HG02759 (cell line): ENCODE measurements at regions not wholly inside any gene's neighbourhood (a gene's known extent, or its start where the extent isn't known, plus 50 kb on each side); places are given as distances from the start of the nearest gene placed in this dataset.
"Not testable (repeated sequence)": the region's sequence is repeated elsewhere in the genome, so short reads cannot be mapped to it uniquely, and the experiment has no call there.

Source experiments
- ATAC-seq: cut with Tn5 transposase; IDR thresholded peaks from one replicate; pipeline ENCODE4 v1.9.1; 2021; ENCODE audit warnings: mild to moderate bottlenecking, moderate library complexity; ENCODE audit not compliant: unreplicated experiment

DNA sequence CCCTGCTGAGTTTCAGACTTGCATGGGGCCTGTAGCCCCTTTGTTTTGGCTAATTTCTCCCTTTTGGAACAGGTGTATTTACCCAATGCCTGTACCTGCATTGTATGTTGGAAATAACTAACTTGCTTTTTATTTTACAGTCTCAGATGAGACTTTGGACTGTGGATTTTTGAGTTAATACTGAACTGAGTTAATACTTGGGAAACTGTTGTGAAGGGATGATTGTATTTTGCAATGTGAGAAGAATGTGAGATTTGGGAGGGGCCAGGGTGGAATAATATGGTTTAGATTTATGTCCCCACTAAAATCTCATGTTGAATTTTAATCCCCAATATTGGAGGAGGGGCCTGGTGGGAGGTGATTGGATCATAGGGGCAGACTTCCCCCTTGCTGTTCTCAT is 99.1 kb upstream of the IRAK1BP1 start:
- ATAC-seq: no peak

DNA sequence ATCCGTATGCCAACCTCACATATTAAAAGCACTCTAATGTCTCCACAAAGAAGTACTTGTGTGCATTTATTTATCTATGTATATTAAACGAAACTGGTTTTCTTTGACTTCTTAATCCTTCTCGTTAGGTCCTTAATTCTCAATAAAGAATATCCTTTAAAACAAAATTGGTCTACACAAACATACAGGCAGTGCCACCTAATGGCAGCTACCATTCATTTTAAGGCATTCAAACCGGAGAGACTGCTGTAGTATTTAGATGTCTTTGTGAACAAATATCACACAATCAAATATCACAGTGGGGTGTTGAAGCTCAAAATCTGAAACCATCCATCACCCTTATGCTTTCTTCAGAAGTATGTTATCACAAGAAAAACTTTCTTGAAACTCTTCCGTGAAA is 96.6 kb upstream of the IRAK1BP1 start:
- ATAC-seq: no peak

DNA sequence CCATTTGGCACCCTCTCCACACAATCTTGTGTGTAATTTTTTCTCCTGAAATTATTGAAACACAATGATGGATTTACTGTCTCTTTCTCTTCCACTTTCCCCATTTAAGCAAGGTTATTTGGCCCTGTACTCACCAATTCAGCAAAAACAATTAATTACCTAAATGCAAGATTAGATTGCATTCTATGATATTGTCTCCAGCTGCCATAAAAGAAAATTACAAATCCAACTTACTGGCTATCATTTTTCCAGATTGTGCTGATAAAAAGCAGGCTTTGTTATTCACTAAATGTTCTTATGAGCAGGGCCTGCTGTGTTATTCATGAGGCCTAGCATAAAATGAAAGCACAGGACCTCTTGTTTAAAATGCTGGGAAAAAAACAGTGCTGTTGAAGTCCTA is 95.8 kb upstream of the IRAK1BP1 start:
- no peak for ATAC-seq

DNA sequence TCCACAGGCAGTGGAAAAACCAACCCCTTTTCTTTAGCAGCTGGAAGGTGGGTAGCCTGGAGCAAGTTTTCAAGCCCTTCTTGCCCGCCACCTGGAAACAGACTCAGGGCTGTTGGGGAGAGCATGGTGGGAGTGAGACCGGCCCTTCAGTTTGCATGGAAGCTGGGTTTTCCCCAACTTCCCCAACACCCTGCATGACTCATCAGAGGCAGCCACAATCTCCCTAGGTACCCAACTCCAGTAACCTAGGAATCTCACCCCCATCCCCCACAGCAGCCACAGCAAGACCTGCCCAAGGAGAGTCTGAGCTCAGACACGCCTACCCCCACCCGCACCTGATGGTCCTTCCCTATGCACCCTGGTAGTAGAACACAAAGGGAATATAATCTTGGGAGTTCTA is 86.3 kb upstream of the IRAK1BP1 start:
- no peak for ATAC-seq

DNA sequence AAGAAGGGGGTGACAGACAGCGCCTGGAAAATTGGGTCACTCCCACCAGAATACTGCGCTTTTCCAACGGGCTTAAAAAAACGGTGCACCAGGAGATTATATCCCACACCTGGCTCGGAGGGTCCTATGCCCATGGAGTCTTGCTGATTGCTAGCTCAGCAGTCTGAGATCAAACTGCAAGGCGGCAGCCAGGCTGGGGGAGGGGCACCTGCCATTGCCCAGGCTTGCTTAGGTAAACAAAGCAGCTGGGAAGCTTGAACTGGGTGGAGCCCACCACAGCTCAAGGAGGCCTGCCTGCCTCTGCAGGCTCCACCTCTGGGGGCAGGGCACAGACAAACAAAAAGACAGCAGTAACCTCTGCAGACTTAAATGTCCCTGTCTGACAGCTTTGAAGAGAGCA is 84.0 kb upstream of the IRAK1BP1 start:
- not testable (repeated sequence) for ATAC-seq

DNA sequence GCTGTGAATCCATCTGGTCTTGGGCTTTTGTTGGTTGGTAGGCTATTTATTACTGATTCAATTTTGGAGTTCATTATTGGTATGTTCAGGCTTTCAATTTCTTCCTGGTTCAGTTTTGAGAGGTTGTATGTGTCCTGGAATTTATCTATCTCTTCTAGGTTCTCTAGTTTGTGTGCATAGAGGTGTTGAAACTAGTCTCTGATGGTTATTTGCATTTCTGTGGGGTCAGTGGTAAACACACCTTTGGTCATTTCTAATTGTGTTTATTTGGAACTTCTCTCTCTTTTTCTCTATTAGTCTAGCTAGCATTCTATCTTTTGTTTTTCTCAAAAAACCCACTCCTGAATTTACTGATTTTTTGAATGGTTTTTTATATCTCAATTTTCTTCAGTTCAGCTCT is 70.1 kb upstream of the IRAK1BP1 start:
- ATAC-seq: no peak

DNA sequence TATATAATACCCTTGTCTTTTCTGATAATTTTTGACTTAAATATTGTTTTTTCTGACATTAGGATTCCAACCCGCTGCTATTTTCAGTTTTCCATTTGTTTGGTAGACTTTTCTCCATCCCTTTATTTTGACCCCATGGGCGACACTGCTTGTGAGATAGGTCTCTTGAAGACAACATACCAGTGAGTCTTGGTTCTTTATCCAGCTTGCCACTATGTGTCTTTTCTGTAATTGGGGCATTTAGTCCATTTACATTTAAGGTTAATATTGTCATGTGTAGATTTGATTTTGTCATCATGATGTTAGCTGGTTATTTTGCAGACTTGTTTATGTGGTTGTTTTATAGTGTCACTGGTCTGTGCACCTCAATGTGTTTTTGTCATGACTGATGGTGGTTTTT is 67.7 kb upstream of the IRAK1BP1 start:
- ATAC-seq: no peak

DNA sequence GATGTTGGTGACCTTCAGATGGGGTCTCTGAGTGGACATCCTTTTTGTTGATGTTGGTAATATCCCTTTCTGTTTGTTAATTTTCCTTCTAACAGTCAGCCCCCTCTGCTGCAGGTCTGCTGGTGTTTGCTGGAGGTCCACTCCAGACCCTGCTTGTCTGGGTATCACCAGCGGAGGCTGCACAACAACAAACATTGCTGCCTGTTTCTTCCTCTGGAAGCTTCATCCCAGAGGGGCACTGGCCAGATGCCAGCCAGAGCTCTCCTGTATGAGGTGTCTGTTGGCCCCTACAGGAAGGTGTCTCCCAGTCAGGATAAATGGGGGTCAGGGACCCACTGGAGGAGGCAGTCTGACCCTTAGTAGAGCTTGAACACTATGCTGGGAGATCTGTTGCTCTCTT is 60.6 kb upstream of the IRAK1BP1 start:
- ATAC-seq: not testable (repeated sequence)

DNA sequence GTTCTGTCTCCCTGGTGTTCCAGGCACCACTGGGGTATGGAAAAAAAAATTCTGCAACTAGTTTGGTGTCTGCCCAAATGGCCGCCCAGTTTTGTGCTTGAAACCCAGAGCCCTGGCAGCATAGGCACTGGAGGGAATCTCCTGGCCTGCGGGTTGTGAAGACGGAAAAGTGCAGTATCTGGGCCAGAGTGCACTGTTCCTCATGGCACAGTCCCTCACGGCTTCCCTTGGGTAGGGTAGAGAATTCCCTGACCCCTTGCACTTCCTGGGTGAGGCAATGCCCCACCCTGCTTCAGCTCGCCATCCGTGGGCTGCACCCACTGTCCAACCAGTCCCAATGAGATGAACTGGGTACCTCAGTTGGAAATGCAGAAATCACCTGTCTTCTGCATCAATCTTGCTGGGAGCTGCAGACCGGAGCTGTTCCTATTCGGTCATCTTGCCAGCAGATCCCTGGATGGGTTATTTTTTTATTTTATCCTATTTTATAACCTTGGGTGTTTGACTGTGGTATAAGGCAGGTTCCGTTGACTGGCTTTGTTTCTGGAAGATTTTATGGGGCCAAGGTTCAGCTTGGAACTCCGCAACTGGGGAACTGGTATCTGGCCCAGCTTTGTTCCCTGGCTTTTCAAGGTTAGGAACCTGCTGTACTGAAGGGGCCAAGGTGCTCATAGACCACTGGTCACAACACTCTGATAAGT is 59.5 kb upstream of the IRAK1BP1 start:
- not testable (repeated sequence) for ATAC-seq

DNA sequence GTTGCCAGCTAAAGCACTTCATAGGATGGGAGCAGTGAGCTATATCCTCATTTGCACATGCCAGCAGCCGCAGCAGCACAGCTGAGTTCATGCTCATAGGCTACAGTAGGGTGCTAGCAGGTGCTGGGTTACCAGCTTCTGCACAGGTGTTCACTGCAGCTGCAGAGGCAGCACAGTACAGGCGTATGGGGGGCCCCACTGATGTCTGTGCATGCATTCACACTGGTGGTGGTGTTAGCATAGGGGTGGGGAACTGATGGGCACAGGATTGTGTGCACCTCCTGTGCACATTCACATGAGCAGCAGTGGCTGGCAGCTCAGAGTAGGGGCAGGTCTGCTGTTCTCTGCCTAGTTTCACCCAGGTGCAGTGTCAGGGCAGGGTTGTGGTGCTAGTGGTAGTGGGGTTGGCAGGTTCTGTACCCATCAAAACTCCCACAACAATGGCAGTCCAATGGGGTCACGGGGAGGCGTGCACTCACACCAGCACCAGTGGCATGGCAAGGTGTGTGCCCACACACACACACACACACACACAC is 58.9 kb upstream of the IRAK1BP1 start:
- no peak for ATAC-seq

DNA sequence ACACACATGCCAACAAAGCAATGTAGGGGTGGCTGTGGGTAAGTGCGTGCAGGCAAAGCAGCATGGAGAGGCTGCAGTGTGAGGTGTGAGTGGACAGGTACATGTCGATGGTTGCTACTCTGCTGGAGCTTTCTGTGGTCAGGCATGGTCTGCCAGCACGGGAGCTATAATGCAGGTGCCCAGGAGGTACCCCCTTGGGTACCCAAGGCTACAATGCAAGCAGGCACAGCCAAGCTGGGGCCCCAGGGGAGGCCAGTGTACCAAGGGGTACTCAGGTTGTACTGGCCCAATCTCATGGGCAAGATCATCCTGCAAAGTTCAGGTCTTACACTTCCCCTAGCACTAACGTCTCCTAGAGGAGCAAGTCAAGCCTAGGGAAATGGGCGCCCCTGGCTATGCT is 58.4 kb upstream of the IRAK1BP1 start:
- no peak for ATAC-seq

DNA sequence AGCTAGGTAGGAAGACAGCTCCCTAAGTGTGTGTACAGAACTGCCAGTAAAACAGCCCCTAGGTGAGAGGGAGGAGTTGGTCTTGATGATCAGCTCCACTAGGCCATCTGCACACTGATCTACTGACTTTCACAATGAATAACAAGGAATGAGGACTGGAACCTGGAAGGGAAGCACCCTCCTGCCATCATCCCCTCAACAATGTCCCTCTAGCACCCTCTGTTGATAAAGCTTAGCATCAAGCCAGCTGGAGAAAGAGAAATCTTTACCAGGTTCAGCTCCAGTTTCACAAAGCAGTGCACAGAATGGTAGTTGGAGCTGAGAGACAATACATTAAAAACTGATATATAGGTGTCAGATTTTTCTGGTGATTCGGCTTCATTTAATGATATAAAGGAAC is 57.2 kb upstream of the IRAK1BP1 start:
- ATAC-seq: no peak

DNA sequence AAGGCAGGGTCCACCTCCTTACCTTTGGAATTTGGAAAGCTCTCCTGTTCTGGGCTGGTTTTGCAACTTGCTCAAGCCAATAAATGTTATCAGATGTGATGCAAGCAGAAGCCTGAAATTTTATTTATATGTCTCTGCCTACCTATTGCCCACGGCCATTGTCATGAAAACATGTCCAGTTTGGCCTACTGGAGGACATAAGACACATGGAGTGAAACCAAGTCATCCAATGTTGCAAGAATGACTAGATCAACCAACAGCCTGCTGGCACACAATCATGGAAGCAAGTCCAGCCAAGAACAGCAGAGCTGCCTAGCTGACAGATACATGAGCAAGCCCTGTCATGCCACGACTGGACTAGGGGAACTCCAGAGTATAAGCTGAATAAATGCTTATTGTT is 56.7 kb upstream of the IRAK1BP1 start:
- no peak for ATAC-seq
